K562 (cell line): ENCODE measurements at regions not wholly inside any gene's neighbourhood (a gene's known extent, or its start where the extent isn't known, plus 50 kb on each side); places are given as distances from the start of the nearest gene placed in this dataset.
A peak's percentile ranks its signal among the peaks of the same experiment; 100 is the strongest.

Source experiments
- ATAC-seq: fragments of 200-7000 bp; cut with Tn5 transposase; 3 replicates; pipeline ENCODE4 v1.9.1; 2020; ENCODE audit warnings: moderate library complexity
- BruUV-seq: library from RNA; stranded (reverse); fragments of 400-500 nt; replicated peaks from 2 replicates; lab custom pipeline; 2021; lab: Mats Ljungman, UMichigan
- CTCF ChIA-PET: fragments of 300-600 bp; formaldehyde crosslinking; extraction: SDS; loops from one replicate; lab custom pipeline; 2021; ENCODE audit warnings: low intra/inter-chr PET ratio; lab: Yijun Ruan, JAX
- POLR2A ChIA-PET: fragments of 300-600, 350-650 bp; sonication (Branson Sonifier 250); formaldehyde crosslinking; extraction: SDS; loops from one replicate; lab custom pipeline; 2021; ENCODE audit warnings: antibody characterized with exemption, inconsistent platforms; lab: Yijun Ruan, JAX
- DNase-seq, 4 experiments: peaks; one replicate each; pipeline versions ENCODE4 v3.0.0 to v3.0.0-alpha.2; 2011 to 2018; ENCODE audit warnings: low spot score in 3 of 4, mixed read lengths in 3 of 4; ENCODE audit errors: extremely low read depth in 1 of 4
- FAIRE-seq: peaks from 2 replicates; lab custom pipeline; 2011; peaks lifted over from hg19 to GRCh38; lab: Jason Lieb, UNC
- H2AFZ ChIP-seq: 2 replicates; pipeline ENCODE4 v1.6.0; 2011; ENCODE audit warnings: low read depth, low read length, control low read depth, inconsistent platforms
- H3K27ac ChIP-seq: fragments of 200-600 bp; 3 replicates; pipeline ENCODE4 v1.8.0; 2011; ENCODE audit warnings: low read depth, mild to moderate bottlenecking, control low read depth, inconsistent platforms, low read length, moderate library complexity, mixed read lengths; ENCODE audit errors: extremely low read depth
- H3K27me3 ChIP-seq, 2 experiments: fragments of 300-600 bp in 1 of 2; 2 replicates in 1 of 2; 3 replicates in 1 of 2; pipeline versions ENCODE4 v1.6.0 to v1.8.0; 2011; ENCODE audit warnings: inconsistent platforms in 2 of 2, low read length in 2 of 2, mild to moderate bottlenecking in 1 of 2, mixed read lengths in 1 of 2, moderate library complexity in 1 of 2; ENCODE audit not compliant: control insufficient read depth in 2 of 2, insufficient read depth in 2 of 2
- H3K36me3 ChIP-seq: fragments of 300-600 bp; 3 replicates; pipeline ENCODE4 v1.8.0; 2011; ENCODE audit warnings: mild to moderate bottlenecking, low read length, inconsistent platforms; ENCODE audit not compliant: control insufficient read depth, insufficient read depth
- H3K4me1 ChIP-seq, 2 experiments: fragments of 200-600 bp in 1 of 2; replicated peaks in 1 of 2; 2 replicates in 1 of 2; 3 replicates in 1 of 2; pipeline versions ENCODE4 v1.5.1 to v1.8.0; 2011; ENCODE audit warnings: inconsistent platforms in 2 of 2, low read length in 2 of 2, mild to moderate bottlenecking in 1 of 2, mixed read lengths in 1 of 2, moderate library complexity in 1 of 2; ENCODE audit not compliant: control insufficient read depth in 2 of 2, insufficient read depth in 2 of 2
- H3K4me2 ChIP-seq: 2 replicates; pipeline ENCODE4 v1.6.1; 2011; ENCODE audit warnings: low read length, control low read depth, inconsistent platforms, mixed read lengths; ENCODE audit not compliant: insufficient read depth
- H3K4me3 ChIP-seq: fragments of 200-600 bp; sonication (generic), shearing (Covaris generic); 2 replicates; pipeline ENCODE4 v1.5.1; 2016; ENCODE audit warnings: control low read depth, inconsistent platforms
- H3K79me2 ChIP-seq: fragments of 200-600 bp; 3 replicates; pipeline ENCODE4 v1.8.0; 2011; ENCODE audit warnings: low read length, inconsistent platforms; ENCODE audit not compliant: control insufficient read depth, insufficient read depth
- H3K9ac ChIP-seq, 2 experiments: 2 replicates each; pipeline versions ENCODE4 v1.6.0 to v1.6.1; 2011; ENCODE audit warnings: low read depth in 2 of 2, low read length in 2 of 2, control low read depth in 1 of 2, inconsistent platforms in 1 of 2, mild to moderate bottlenecking in 1 of 2, mixed read lengths in 1 of 2; ENCODE audit not compliant: insufficient read depth in 1 of 2
- H3K9me1 ChIP-seq: one replicate; pipeline ENCODE4 v1.6.0; 2011; ENCODE audit warnings: inconsistent platforms, mild to moderate bottlenecking, low read length, moderate library complexity; ENCODE audit not compliant: control insufficient read depth, insufficient read depth
- H3K9me3 ChIP-seq: replicated peaks from 2 replicates; pipeline ENCODE4 v1.5.1; 2011; ENCODE audit warnings: low read depth, low read length, inconsistent platforms; ENCODE audit not compliant: control insufficient read depth, insufficient read depth
- H4K20me1 ChIP-seq: replicated peaks from 2 replicates; pipeline ENCODE4 v1.6.1; 2011; ENCODE audit warnings: low read length, inconsistent platforms, mixed read lengths; ENCODE audit not compliant: control insufficient read depth, insufficient read depth
- ATF3 ChIP-seq, 2 experiments: fragments of 450-650 bp in 1 of 2; sonication (generic) in 1 of 2; formaldehyde crosslinking in 1 of 2; IDR thresholded peaks in 1 of 2; conservative IDR thresholded peaks in 1 of 2; 2 replicates each; pipeline versions ENCODE4 v1.6.1 to v1.8.1; 2016 to 2023; ENCODE audit warnings: mild to moderate bottlenecking in 2 of 2, moderate library complexity in 2 of 2, inconsistent platforms in 1 of 2, missing genetic modification reagents in 1 of 2
- NFIC ChIP-seq: fragments of 450-650 bp; IDR thresholded peaks from 2 replicates; pipeline ENCODE4 v1.6.1; 2017; ENCODE audit warnings: mild to moderate bottlenecking, inconsistent platforms
- WGBS: fragments of 100-300 bp; shearing (Covaris generic); methylation state at CpG from one replicate; pipeline ENCODE4 v1.1.6; 2016; ENCODE audit warnings: low coverage, mixed read lengths; ENCODE audit not compliant: insufficient coverage; ENCODE audit errors: missing lambda C conversion rate; 5-methylcytosine and 5-hydroxymethylcytosine counted together
- in situ Hi-C: fragments of 300-500 bp; cut with MboI; formaldehyde crosslinking; loops from 4 replicates; pipeline ENCODE4 v1.15.0; 2018; ENCODE audit warnings: inconsistent platforms, mixed read lengths
- intact Hi-C: fragments of 100-400 bp; cut with micrococcal nuclease; formaldehyde crosslinking; loops from 2 replicates; pipeline ENCODE4 v1.14.2; 2022

DNA sequence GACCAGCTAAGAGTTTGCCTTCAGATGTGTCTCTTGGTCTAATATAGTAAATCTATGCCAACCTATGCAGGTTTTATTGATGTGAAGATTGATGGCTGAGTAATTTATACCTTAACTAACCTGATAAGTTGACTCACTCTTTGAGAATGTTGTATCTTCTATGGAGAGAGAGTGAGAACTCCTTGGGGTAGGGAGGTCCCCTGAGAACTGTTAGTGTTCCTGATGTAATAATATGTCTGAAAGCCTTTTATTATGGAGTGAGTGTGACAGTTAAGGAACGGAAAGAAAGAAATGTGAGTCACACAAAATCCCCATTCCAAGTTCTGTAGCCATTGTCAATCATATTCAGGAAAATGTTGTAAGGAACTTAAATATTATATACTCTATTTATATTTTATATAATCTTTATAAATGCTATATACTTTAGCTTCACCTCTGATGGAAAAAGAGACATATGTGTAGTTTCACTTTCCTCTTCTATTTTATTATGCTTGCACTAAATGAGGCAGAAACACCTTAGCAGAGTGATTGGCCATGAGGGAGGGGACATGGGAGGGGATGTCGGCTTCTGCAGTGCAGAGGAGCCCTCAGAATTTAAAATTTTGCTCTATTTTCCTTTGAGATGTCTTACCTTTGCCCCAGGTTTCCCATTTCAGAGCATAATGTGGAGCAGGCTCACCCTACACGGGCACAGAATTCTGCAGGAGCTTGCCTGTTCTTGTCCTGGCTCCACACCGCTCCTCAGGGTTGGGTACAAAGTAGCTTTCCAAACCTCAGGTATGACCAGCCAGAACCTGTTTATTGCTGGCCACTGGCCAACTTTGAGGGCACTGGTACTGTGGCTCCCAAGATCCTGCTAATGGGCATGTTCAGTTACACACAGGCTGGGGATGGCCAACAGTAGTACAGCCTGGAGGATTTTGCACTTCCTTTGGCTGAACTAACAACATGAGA lies 57.7 kb downstream of the ARF6 start:
- Histone ChIP-seq H3K4me2 (no peak overlapping the region), H3K27ac (no peak overlapping the region), H3K9me3 (no peaks in the 10 kb centered on the region), H3K4me1 (no peaks in the 10 kb centered on the region; a peak in 2 of 5 replicates), H3K4me3 (no peak overlapping the region), H3K9me1 (no peaks in the 10 kb centered on the region), H3K36me3 (no peaks in the 10 kb centered on the region), H2AFZ (no peak overlapping the region), H4K20me1 (no peaks in the 10 kb centered on the region), H3K9ac (no peak overlapping the region), H3K27me3 (no peaks in the 10 kb centered on the region), H3K79me2 (no peaks in the 10 kb centered on the region)
- DNase-seq (no peak), ATAC-seq (no peak), FAIRE-seq (no peak)
- CTCF ChIA-PET: no interaction called here
- intact Hi-C loops (no loop called here), in situ Hi-C loops (no loop called here)
- no TSS peak for BruUV-seq
- 51% methylated on average over 4 of the region's 4 CpGs for WGBS
- peak; percentile 61 for TF ChIP-seq NFIC
- TF ChIP-seq ATF3 (IDR thresholded peaks at IDR 0.05): no peak
- no peak for TF ChIP-seq ATF3 (CRISPR knock-in tag; conservative IDR thresholded peaks at IDR 0.05)
- POLR2A ChIA-PET: interaction anchor here (0.6 to 1.6 kb wide), 3 partner anchors 20 to 39 kb away, joined by 3 to 5 read pairs (median 3); no protein-coding TSS in a partner anchor
